ENCODE measurements at regions not wholly inside any gene's neighbourhood (a gene's known extent, or its start where the extent isn't known, plus 50 kb on each side); places are given as distances from the start of the nearest gene placed in this dataset.
"Not testable (repeated sequence)": the region's sequence is repeated elsewhere in the genome, so short reads cannot be mapped to it uniquely, and the experiment has no call there.

DNA sequence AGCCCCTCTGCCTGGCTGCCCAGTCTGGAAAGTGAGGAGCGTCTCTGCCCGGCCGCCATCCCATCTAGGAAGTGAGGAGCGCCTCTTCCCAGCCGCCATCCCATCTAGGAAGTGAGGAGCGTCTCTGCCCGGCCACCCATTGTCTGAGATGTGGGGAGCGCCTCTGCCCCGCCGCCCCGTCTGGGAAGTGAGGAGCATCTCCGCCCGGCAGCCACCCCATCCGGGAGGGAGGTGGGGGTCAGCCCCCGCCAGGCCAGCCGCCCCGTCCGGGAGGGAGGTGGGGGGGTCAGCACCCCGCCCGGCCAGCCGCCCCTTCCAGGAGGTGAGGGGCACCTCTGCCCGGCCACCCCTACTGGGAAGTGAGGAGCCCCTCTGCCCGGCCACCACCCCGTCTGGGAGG is 175.1 kb upstream of the KYNU start:
- TF ChIP-seq POLR2A, POLR2AphosphoS5 (IDR thresholded peaks at IDR 0.05): not testable (repeated sequence)
- TF ChIP-seq, protein P1, sequence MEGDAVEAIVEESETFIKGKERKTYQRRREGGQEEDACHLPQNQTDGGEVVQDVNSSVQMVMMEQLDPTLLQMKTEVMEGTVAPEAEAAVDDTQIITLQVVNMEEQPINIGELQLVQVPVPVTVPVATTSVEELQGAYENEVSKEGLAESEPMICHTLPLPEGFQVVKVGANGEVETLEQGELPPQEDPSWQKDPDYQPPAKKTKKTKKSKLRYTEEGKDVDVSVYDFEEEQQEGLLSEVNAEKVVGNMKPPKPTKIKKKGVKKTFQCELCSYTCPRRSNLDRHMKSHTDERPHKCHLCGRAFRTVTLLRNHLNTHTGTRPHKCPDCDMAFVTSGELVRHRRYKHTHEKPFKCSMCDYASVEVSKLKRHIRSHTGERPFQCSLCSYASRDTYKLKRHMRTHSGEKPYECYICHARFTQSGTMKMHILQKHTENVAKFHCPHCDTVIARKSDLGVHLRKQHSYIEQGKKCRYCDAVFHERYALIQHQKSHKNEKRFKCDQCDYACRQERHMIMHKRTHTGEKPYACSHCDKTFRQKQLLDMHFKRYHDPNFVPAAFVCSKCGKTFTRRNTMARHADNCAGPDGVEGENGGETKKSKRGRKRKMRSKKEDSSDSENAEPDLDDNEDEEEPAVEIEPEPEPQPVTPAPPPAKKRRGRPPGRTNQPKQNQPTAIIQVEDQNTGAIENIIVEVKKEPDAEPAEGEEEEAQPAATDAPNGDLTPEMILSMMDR (IDR thresholded peaks at IDR 0.05) = not testable (repeated sequence)

All from upper lobe of left lung (tissue), 4 donors.